Pons (tissue), 1 donor: ENCODE measurements at regions not wholly inside any gene's neighbourhood (a gene's known extent, or its start where the extent isn't known, plus 50 kb on each side); places are given as distances from the start of the nearest gene placed in this dataset.

Experiments used
- DNase-seq: peaks from one replicate; pipeline ENCODE4 v3.0.0-alpha.2; 2016; ENCODE audit warnings: low spot score

DNA sequence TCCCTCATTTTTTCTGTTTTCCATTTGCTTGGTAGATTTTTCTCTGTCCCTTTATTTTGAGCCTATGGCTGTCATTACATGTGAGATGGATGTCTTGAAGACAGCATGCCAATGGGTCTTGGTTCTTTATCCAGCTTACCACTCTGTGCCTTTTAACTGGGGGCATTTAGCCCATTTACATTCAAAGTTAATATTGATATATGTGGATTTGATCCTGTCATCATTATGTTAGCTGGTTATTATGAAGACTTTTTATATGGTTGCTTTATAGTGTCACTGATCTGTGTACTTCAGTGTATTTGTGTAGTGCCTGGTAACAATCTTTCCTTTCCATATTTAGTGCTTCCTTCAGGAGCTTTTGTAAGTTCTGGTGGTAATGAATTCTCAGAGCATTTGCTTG lies 89.3 kb upstream of the UNC5B start:
- DNase-seq: no peak

GRCh38 chr10:71124921-71125748 lies 87.2 kb upstream of the UNC5B start:
- DNase-seq: no peak

GRCh38 chr10:71125749-71126107 lies 86.6 kb upstream of the UNC5B start:
- no peak for DNase-seq

GRCh38 chr10:71126432-71126831 lies 85.9 kb upstream of the UNC5B start:
- DNase-seq: no peak

DNA sequence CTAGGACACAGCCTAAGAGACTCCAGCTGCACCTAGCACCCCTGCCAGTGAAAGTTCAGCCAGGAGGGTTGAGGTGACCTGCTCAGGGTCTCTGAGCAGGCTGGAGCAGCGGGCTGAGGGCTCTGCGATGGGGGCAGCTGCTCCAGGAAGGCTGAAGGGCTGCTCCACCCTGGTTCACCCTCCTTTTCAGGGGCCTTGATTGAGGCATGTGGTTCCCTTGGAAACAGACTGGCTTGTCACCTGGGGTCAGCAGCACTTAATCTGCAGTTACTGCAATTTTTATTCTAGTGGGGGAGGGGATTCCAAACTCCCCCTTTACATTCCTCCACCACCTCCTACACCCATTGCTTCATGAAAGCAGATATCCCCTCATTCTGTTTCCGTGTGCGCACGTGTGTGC lies 85.3 kb upstream of the UNC5B start:
- DNase-seq: no peak

GRCh38 chr10:71127773-71128172 lies 84.6 kb upstream of the UNC5B start:
- no peak for DNase-seq

- DNase-seq: no peak
Measured at GRCh38 chr10:71128311-71128980, 83.9 kb upstream of the UNC5B start.

GRCh38 chr10:71131096-71131495 lies 81.3 kb upstream of the UNC5B start:
- DNase-seq: no peak

GRCh38 chr10:71131508-71132088 lies 80.8 kb upstream of the UNC5B start:
- DNase-seq: no peak

DNA sequence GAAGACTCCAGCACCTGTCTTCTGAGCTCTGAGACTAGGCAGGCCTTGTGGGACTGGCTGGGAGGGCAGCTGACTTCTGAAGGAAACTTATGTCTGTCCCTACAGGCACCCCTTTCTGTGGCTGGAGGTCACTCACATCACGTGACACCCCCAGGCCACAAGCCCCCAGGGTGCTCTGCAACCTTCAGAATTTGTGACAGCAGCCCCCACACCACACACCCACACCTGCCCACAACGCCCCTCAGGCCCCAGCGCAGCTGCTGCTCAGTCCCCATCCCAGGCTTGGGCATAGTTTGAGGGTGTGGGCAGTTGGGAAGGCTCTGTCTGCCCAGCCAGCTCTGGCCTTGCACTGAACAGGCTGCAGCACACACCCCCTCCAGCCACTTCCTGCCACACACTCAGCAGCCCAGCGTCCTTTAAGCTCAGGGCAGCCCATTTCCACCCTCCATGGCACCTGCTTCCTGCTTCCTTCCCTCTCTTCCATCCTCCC lies 80.0 kb upstream of the UNC5B start:
- no peak for DNase-seq

DNA sequence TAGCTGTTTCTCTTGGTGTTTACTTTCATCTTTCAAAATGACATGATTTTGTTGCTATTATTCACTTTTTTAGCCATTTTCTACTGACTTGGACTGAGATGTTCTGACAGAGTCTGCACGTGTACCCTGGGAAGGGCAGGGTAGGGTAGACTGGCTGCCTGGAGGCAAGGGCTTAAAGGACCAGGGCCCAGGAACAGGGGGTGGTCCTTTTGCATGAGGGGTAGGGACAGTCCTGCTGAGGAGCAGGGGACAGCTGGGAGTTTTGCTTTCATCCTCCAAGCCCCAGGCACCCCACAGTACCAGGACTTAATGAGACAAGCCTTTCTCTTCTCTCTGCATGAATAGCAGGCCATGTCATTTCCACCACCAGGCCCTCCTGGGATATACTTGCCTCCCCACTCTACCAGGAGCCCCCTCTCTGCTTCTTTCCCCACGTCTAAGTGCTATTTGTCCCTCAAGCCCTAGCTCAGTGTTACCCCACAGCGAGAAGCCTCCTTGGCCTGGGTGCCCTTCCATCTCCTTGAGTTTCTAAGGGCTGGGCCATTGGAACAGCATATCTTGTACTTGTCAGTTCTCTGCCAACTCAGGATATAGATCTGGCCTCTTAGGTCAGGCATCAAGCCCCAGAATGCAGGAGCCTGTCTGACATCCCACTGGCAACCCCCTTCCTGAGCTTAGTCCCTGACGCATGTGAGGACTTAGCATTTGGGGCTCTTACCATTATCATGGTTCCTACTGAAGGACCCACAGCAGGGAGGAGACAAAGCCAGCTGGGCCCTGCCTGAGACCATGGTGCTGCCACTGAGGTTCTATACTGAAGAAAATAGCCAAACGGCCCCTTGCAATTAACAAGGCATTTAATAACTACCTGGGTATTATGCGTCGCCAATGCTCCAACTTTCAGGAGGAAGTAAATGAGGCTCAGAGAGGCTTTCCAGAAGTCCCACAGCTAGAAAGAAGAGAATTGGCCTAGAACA lies 78.4 kb upstream of the UNC5B start:
- DNase-seq: no peak

DNA sequence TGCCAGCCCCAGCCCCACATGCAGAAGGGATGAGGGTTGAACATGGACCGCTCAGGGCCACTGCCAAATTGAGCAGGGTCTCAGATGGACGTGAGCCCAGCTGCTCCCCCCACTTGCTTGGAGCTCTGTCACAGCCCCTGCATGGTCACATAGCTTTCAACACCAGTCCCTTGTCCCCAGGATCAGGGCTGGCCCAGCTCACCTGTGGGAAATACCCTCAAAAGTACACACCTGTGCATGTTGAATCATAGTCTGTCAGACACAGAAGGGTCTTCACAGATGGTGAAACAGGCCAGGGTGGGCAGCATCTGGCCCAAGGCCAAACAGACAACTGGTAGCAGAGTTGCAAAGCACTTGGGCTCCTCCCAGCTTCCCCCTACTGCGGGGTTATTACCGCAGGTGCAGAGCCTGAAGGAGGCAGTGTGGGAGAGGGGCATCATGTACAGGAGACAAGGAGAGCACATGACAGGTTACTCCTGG lies 77.6 kb upstream of the UNC5B start:
- DNase-seq: no peak

DNA sequence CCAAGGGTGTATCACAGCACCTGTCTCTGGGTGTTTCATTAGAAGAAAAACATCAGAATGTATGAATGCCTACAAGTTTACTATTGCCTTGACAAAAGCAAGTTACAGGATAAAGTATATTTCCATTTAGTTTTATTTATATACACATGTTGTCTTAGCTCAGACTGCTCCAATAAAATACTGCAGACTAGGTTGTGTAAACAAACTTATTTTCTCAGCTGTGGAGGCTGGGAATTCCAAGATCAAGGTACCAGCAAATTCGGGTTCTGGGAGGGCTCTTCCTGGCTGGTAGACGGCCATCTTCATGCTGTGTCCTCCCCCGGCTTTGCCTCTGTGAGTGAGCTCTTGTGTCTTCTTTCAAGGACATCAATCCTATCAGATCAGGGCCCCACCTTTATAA lies 77.1 kb upstream of the UNC5B start:
- DNase-seq: no peak

DNA sequence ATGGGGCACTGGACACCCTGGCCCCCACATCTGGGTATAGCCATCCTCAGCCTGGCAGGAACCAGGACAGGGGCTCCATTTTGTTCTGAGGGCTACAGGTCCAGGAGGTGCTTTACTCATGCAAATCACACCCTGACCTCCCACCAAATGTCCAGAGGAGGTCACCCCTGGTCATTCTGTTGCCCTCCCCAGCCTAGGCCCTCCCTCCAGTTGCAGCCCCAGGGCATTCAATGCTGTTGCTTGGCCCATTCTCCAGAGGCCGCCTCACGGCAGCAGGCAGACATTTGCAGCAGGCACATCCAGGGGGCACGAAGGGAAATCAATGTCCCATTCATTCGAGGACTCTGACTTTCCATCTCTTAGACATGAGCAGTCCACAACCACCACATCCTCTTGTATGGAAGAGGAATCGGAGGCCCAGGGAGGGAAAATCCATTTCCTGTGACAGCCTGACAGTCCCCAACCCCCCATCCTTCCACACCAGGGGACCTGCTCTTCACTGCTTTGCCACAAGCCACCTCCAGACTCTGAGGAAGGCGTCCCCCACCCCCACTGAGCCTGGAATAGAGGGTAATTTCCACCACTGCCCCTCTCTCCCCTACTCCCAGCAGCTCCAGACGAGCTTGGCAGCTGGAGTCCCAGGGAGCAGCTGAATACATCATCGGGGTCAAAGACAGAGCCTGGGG lies 76.2 kb upstream of the UNC5B start:
- DNase-seq: no peak

DNA sequence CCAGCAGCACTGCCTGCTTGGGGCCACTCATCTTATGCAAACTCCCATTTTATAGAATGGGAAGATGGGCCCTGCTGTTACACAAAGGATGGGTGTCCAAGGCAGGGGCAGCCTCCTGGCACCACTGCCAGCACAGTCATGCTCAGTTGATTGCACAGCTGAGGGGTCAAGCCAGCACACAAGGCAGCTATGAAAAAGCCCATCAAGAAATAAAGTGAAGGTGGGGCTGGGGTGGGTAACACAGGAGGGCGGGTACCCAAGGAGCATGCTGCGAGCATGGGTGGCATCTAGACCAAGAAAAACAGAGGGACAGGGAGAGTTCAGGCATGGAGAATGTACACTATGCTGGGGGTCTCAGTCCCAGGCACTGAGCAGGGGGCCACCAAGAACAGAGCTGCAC lies 74.7 kb upstream of the UNC5B start:
- no peak for DNase-seq

DNA sequence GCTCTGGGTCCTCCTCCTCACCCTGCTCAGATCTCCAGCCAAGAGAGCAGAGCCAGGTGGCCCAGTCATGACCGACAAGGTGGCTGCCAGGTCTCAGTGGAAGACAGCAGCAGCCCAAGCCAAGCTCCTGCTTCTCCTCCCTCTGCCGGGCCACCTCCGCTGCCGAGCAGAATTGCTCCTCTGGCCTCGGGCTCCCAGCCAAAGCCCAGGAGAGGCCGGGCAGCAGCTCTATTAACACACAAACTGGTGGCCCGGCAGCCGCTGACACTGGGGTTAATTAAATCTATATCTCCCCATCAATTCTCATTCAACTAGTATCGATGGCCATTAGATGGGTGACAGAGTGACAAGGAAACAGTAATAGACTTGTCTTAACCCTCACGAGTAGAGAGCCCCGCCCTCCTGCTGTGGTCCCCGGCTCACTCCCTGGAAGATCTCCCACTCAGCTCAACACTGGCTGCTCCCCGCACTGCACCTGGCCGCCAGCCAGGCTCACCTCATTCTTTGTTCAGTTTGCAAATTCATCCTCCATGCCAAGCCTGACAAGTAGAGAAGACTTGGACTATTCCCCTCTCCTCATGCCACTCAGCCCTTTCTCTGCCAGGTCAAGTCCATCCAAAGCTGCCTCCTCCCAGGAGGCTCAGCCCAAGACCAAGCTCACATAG lies 74.1 kb upstream of the UNC5B start:
- no peak for DNase-seq

- DNase-seq: no peak
Measured at GRCh38 chr10:71141528-71141927, 70.8 kb upstream of the UNC5B start.

DNA sequence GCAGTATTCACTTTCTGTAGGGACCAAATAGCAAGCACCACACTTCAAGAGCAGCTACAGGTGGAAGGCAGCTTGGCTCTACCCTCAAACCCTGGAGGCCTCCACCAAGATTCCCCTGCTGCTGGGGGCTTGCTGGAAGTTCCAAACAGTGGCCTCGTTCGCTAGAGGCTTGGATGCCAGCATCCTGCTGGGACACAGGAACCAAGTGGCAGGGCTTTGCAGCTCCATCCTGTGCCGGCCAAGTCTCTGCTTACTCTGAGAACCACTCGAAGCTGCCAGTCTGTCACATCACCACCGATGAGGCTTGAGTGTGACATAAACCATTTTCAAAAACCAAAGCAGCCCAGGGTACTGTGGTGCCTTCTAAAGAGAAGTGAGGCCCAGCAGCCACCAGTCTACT lies 69.2 kb upstream of the UNC5B start:
- no peak for DNase-seq

DNA sequence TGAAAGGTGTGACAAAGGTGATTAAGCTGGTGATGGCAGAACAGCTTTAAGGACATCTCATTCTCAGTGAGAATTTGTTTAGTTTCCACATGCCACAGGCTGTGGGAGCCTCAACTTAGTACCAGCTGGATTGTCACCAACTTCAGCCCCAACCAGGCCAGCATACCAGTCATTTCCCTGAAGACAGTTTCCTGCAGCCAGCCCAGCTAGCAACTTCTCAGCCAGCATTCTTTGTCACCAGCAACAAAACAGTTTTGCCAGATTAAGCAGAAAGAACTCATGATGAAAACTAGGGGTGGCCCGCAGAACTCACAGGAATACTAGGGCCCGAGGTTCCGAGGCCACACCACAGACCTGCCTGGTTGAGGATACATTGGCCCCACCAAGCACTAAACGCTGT lies 68.8 kb upstream of the UNC5B start:
- DNase-seq: no peak

GRCh38 chr10:71144824-71145223 lies 67.5 kb upstream of the UNC5B start:
- DNase-seq: no peak
